COR-L47 (cell line): ENCODE measurements at regions not wholly inside any gene's neighbourhood (a gene's known extent, or its start where the extent isn't known, plus 50 kb on each side); places are given as distances from the start of the nearest gene placed in this dataset.
A peak's percentile ranks its signal among the peaks of the same experiment; 100 is the strongest.

ENCODE experiments used
- DNase-seq: peaks from one replicate; lab custom pipeline; 2025; lab: John Stamatoyannopoulos, UW

- DNase-seq, result peak; percentile 87
Measured at GRCh38 chr5:124839371-124839998, 93.0 kb upstream of the ZNF608 start.

- DNase-seq, result no peak
Measured at GRCh38 chr5:124841829-124842712, 95.6 kb upstream of the ZNF608 start.

- DNase-seq, result no peak
Measured at GRCh38 chr5:124842725-124843595, 96.5 kb upstream of the ZNF608 start.

- no peak for DNase-seq
Measured at GRCh38 chr5:124843596-124843899, 97.1 kb upstream of the ZNF608 start.

GRCh38 chr5:124844371-124844920 lies 98.0 kb upstream of the ZNF608 start:
- no peak for DNase-seq

GRCh38 chr5:124847907-124848306 lies 101.5 kb upstream of the ZNF608 start:
- peak; percentile 83 for DNase-seq

GRCh38 chr5:124849774-124850173 lies 103.3 kb upstream of the ZNF608 start:
- peak; percentile 53 for DNase-seq

GRCh38 chr5:124856726-124857125 lies 110.3 kb upstream of the ZNF608 start:
- DNase-seq, result no peak

GRCh38 chr5:124858612-124859011 lies 112.2 kb upstream of the ZNF608 start:
- no peak for DNase-seq

- DNase-seq, result no peak
Measured at GRCh38 chr5:124859027-124859426, 112.6 kb upstream of the ZNF608 start.

GRCh38 chr5:124859556-124860290 lies 113.3 kb upstream of the ZNF608 start:
- DNase-seq, result no peak

- DNase-seq, result no peak
Measured at GRCh38 chr5:124860291-124860655, 113.8 kb upstream of the ZNF608 start.

- no peak for DNase-seq
Measured at GRCh38 chr5:124865066-124865465, 118.6 kb upstream of the ZNF608 start.

GRCh38 chr5:124865603-124866354 lies 119.3 kb upstream of the ZNF608 start:
- no peak for DNase-seq

GRCh38 chr5:124866355-124867136 lies 120.1 kb upstream of the ZNF608 start:
- DNase-seq, result no peak

GRCh38 chr5:124867137-124867704 lies 120.8 kb upstream of the ZNF608 start:
- DNase-seq, result no peak

GRCh38 chr5:124868676-124869075 lies 122.2 kb upstream of the ZNF608 start:
- DNase-seq, result no peak

GRCh38 chr5:124869426-124870033 lies 123.1 kb upstream of the ZNF608 start:
- DNase-seq, result no peak

- DNase-seq, result no peak
Measured at GRCh38 chr5:124870070-124870469, 123.6 kb upstream of the ZNF608 start.
